GM21528 (cell line): ENCODE measurements at regions not wholly inside any gene's neighbourhood (a gene's known extent, or its start where the extent isn't known, plus 50 kb on each side); places are given as distances from the start of the nearest gene placed in this dataset.
"Not testable (repeated sequence)": the region's sequence is repeated elsewhere in the genome, so short reads cannot be mapped to it uniquely, and the experiment has no call there.

ENCODE experiments used
- ATAC-seq: cut with Tn5 transposase; IDR thresholded peaks from one replicate; pipeline ENCODE4 v1.9.1; 2021; ENCODE audit warnings: mild to moderate bottlenecking, moderate library complexity; ENCODE audit not compliant: unreplicated experiment, low FRiP score

GRCh38 chr5:71817891-71818290 lies 98.8 kb downstream of the CARTPT start:
- no peak for ATAC-seq

- no peak for ATAC-seq
Observed at GRCh38 chr5:71821029-71821428, 102.0 kb downstream of the CARTPT start.

GRCh38 chr5:71822065-71822464 lies 103.0 kb downstream of the CARTPT start:
- not testable (repeated sequence) for ATAC-seq

- ATAC-seq: no peak
Observed at GRCh38 chr5:71825992-71826391, 106.9 kb downstream of the CARTPT start.

- ATAC-seq: no peak
Observed at GRCh38 chr5:71828291-71829040, 109.4 kb downstream of the CARTPT start.

GRCh38 chr5:71829206-71829605 lies 110.1 kb downstream of the CARTPT start:
- no peak for ATAC-seq

GRCh38 chr5:71830681-71831539 lies 111.8 kb downstream of the CARTPT start:
- ATAC-seq: no peak

- ATAC-seq: no peak
Observed at GRCh38 chr5:71832812-71833715, 114.0 kb downstream of the CARTPT start.

- ATAC-seq: no peak
Observed at GRCh38 chr5:71834601-71835000, 115.5 kb downstream of the CARTPT start.

- ATAC-seq: no peak
Observed at GRCh38 chr5:71836084-71836483, 117.0 kb downstream of the CARTPT start.

- no peak for ATAC-seq
Observed at GRCh38 chr5:71836559-71837112, 117.6 kb downstream of the CARTPT start.

- ATAC-seq: no peak
Observed at GRCh38 chr5:71838286-71838685, 119.2 kb downstream of the CARTPT start.

GRCh38 chr5:71839096-71839884 lies 120.2 kb downstream of the CARTPT start:
- no peak for ATAC-seq

- no peak for ATAC-seq
Observed at GRCh38 chr5:71841107-71841506, 122.0 kb downstream of the CARTPT start.

GRCh38 chr5:71843111-71843510 lies 124.0 kb downstream of the CARTPT start:
- ATAC-seq: no peak

- ATAC-seq: no peak
Observed at GRCh38 chr5:71844862-71845261, 125.8 kb downstream of the CARTPT start.

GRCh38 chr5:71859515-71859914 lies 140.4 kb downstream of the CARTPT start:
- no peak for ATAC-seq

GRCh38 chr5:71860048-71860447 lies 141.0 kb downstream of the CARTPT start:
- ATAC-seq: no peak

GRCh38 chr5:71861682-71862081 lies 142.6 kb downstream of the CARTPT start:
- ATAC-seq: no peak

GRCh38 chr5:71862087-71862486 lies 143.0 kb downstream of the CARTPT start:
- ATAC-seq: no peak
